Hematopoietic multipotent progenitor cell (in vitro differentiated cells): ENCODE measurements at regions not wholly inside any gene's neighbourhood (a gene's known extent, or its start where the extent isn't known, plus 50 kb on each side); places are given as distances from the start of the nearest gene placed in this dataset.
"Not testable (repeated sequence)": the region's sequence is repeated elsewhere in the genome, so short reads cannot be mapped to it uniquely, and the experiment has no call there.

ENCODE experiments used
- DNase-seq, 3 donors: peaks; one replicate each; pipeline ENCODE4 v3.0.0-alpha.2; 2011 to 2015; ENCODE audit warnings: low read depth in 2 of 3, low spot score in 2 of 3

DNA sequence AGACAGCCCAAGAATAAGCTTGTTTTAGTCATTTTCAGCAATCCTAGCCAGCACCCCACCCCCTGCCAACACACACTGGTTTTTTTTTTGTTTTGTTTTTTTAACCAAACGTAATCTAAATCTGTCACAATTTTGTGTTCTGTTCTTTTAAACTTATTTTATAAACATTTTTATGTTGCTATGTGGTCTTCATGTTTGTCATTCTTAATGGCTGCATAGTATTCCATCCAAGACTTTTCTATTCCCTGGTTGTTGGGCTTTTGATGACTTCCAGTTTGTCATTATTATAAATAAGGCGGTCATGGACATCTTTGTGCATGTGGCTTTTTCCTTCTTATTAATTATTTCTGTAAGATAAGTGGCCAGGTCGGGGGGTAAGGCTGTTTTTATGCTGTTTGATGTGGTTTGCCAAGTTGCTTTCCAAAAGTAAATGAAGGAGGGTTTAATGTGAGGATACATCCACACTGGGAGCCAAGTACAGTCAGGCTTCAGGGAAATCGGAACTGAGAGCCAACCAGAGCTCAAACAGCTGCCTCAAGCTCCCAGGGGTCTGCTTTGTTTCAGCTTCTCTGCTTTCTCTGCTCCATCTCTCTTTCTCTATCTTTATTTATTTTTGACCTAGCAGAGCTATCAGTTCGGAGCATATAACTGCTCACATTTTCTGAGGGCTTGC is 125.8 kb downstream of the VEGFA start:
- DNase-seq, result no peak

DNA sequence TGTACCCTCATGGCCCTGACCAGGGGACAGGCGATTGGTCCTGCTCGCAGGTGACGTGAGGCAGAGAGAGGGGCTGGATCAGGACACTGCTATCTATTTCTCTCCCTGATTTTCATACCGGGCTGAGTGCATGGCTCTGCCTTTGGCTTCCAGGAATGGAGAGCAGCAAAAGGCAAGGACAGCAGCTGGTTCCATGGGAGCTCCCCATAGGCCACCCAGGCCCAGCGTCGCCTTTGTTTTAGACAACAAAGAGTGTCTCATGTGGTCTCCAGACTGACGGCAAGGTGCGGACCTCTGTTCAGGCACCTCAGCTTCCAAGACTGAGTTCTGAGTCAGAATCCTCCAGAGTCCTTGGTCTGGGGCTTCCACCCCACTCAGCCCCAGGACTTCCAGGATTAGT is 123.1 kb downstream of the VEGFA start:
- no peak for DNase-seq

DNA sequence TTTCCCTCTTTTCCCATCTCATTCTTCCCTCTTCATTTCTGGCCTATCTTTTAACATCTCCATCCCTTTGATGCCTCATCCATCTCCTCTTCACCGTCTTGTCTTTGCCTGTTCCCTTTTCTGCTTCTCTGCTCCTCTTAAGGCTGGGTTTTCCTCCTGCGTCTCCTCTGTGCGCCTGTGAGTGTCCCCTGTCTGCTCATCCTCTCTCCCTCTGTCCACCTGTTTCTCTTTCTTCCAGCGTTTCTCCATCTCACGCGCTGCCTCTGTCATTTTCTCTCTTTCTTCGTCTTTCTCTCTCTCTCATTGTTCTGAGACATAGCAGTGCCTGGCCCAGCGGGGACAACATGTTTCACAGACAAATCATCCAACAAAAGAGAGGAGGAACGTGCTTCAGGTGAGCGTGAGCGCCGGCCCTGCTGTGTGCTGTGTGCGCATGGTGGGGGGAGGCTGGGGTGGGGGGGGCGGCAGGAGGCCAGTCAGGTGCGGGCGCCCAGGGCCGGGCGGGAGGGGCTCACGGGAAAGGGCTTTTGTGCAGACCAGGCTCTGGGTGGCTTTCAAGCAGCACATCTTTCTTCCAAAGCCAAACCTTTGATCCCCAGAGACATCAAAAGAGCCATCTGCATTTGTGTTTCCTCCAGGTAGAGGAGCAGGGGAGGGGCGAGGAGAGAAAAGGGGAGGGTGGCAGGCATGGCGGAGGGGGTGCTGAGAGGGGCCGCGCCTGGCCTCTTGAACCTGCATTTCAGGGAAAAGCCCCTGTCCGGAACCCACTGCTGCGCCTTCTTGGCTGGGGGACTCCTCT is 121.3 kb downstream of the VEGFA start:
- DNase-seq, result no peak

DNA sequence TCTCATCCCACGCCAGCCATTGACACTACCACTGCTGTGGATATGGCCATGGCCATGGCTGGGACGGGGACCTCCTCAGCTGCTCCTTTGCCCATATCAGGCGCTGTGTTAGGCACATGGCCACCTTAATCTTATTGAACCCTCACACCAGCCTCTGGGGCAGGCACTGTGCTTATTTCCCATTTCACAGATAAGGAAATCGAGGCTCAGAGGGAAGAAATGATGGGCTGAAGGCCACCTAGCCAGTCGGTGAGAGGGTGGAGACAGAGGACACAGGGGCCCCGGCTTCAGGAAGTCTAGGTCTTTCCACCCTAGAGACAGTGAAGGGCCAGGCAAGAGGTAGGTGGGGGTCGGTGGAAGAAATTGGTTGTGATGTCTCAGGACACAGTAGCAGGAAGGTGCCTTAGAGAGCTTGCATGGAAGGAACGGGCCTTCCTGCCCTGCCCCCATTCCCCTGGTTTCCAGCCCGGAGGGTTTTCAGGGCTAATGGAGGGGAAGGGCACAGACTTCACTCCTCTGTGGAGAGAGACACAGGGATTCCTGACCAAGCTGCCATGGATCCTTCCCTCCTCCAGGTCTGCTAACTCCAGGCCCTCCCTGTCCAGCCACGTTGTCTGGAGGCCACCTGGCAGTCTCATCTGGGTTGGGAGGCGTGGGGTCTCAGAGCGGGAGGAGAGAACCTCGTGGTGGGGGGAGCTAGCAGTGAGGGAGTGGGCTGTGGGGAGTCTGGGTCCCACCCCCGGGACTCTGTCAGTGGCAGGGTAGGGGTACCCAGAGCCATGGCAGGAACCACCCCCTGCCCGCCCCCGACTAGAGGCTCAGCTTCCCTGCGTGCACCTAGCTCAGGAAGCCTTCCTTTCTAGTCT is 120.4 kb downstream of the VEGFA start:
- DNase-seq, result no peak

DNA sequence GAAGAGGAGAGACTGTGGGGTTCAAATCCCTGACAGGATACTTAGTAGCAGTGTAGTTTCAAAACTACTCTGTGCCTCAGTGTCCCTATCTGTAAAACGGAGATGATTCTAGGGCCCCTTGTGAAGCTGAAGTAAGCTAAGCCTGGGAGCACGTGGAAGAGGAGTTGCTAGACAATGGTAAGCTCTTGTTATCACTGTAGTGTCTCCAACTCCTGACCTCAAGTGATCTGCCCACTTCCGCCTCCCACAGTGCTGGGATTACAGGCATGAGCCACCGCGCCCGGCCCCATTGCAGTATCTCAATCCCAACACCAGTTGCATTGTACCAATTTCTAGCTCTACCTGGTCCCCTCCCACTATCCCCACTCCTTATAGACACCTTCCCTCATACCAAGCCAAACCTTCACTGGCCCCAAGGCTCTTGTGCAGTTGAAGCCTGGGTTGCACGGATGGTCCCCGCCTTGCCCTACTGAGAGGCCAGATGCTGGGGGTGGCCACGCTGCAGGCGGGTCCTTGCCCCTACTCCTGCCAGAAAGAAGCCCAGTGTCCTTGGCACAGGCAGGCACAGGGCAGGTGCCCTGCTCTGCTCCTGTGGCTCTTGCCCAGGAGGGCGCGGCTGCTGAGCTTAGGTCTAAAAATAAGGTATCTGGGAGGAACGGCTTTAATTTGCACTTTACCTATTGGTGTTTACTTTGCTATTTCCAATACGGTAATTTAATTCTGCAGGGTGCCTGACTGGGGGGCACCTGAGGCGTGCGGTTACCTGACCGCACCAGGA is 118.1 kb downstream of the VEGFA start:
- DNase-seq, result no peak

DNA sequence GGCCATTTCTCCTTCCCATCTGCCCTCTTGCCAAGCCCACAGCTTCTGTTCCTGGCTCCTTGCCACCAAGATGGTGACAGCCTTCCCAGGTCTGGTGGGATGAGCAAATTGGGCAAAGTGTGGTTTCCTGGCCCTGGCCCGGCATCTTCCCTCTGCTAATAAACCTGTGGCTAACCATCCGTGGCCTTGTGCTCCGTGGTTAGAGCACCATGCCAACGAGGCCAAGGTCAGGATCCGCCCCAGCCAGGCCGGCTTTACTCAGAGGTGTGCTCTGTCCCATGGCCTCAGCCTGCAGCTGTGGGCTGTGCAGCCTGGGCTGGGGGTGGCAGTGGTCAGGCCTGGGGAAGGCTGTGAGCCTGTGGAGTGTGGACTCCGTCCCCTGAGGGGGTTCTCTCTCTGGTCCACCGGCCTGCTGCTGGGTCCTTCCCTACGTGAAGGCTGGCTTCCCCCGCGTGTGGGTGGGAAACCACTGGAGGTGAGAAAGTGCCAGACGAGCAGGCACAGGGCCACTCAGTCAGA is 117.4 kb downstream of the VEGFA start:
- DNase-seq, result peak in 1 of 3 donors; percentile 22

DNA sequence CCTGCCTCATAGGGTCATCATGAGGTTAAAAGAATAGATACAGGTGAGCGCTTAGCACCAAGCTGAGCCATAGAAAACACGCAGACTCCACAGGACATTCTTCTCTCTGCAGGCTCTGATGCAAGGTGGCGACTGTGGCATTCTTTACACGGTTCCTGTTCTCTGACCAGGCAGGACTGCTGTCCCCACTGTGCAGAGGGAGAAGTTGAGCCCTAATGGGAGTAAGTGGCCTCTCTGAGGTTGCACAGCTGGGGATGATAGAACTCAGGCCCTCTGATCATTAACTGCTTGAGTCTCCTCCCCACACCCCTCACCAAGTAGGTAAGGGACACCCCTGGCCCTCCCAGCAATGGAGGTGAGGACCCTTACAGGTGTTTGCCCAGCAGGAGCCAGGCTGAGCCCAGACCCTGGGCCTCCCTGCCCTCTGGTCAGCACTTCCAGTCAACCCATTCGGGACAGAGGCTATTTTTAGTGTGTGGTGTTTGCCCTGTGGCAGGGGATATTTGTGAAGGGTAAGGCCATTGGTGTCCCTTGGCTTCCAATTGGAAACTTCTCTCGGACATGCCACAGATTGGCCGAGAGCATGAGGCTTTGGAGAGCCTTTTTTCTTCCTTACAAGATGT is 116.8 kb downstream of the VEGFA start:
- DNase-seq, result no peak

DNA sequence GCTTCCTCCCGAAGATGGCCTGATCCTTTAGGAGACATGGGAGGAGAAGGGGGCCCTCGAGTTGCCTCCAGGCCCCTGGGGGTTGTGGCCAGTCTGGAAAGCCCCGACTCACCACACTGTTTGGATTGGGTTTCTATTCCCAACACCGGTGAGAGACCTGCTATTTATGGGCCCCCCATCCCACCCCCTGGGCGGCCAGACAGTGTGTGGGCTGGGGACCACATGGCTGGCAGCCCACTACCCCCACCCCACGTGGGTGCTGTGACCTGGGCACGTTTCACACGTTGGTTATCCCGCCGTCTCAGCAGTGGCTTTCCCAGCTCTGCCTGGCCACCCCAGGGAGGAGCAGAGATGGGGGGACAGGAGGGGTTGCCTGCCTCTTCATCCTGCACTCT is 116.1 kb downstream of the VEGFA start:
- DNase-seq, result no peak

DNA sequence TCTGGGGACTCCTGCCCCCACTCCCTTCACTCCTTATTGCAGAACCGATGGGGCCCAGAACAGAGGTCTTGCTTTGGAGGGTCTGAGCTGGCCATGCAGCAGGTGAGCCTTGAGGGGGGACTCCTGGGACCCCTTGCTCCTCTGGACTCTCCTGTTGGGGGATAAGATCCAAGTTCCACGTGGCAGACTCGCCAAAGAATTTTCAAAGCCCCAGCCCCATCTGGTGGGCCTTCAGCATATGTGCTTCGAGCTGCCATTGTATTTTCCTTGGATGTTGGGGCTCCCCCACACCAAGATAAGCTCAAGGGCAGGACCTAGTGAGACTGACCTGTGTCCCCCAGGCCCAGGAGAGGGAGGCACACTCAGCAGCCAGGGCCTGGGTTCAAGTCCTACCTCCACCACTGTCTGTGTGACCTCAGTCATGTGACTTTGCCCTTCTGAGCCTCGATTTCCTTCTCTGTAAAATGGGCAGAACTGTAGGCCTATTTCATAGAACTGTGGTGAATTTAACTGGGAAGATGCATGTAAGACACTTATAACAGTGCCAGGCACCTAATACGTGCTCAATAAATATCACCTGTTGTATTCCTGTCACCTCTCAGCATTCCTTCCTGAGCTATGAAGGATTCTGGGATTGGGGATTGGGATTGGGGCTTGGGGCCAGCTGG is 115.5 kb downstream of the VEGFA start:
- DNase-seq, result no peak

DNA sequence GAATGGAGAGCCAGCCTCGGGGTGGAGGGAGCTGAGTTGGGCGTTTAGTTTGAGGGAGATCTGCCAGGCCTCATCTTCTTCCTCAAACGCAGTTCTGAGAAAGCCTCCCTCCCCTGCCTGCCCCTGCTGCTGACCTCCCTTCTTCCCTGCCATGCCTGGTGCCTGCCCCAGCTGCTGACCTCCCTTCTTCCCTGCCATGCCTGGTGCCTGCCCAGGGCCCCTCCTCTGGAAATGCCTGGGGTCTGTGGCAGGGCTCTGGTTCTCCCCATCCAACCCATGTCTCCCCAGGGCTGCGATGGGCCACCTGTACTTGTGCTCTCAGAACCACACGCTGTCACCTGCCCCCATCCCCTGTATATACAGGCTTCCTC is 114.6 kb downstream of the VEGFA start:
- no peak for DNase-seq

DNA sequence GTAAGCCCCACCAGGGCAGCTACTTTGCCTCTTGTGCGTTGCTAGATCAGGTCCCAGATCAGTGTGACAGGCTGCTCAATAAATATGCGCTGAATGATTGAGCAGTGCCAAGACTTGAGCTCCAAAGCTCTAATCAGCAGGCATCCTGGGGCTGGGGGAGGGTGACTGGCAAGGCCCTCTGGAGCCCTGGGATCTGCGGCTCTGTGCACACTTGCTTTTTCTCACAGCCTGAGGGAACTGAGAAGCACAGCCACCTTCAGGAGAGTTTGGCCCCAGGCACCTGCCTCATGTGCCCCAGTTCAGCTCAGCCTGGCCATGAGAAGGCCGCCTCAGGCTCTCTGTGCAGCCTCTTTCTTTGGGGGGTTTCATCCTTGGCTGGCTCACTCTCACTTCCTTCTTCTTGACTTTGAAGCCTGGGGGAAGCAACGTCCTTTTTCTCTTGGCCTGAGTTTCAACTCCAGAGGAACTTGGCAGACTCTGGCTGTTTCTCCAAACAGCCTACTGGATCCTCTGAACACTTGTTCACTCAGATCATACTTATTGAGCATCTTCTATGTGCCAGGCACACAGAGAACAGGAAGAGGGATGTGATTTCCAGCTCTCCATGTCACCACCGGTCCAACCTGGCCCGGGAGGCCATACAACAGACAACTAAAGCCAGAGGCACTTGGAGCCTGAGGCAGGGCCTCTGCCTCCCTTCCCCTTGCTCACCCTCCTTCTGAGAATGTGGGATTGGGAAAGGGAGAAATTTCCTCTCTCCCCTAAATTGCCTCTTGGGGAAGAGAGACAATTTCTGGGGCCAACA is 114.0 kb downstream of the VEGFA start:
- DNase-seq, result peak in 1 of 3 donors; percentile 35

DNA sequence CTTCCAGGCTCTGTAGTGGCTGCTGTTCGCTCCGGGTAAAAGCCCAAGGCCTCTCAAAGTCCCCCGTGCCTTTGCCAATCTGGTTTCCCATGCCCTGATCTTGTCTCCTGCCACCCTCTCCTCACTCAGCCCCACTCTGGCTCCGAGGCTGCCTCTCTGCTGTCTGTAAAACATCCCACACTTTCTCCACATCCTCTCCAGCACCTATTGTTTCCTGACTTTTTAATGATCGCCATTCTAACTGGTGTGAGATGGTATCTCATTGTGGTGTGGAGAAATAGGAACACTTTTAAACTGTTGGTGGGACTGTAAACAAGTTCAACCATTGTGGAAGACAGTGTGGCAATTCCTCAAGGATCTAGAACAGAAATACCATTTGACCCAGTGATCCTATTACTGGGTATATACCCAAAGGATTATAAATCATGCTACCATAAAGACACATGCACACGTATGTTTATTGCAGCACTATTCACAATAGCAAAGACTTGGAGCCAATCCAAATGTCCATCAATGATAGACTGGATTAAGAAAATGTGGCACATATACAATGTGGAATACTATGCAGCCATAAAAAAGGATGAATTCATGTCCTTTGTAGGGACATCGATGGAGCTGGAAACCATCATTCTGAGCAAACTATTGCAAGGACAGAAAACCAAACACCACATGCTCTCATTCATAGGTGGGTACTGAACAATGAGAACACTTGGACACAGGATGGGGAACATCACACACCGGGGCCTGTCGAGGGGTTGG is 112.9 kb downstream of the VEGFA start:
- DNase-seq, result not testable (repeated sequence)

DNA sequence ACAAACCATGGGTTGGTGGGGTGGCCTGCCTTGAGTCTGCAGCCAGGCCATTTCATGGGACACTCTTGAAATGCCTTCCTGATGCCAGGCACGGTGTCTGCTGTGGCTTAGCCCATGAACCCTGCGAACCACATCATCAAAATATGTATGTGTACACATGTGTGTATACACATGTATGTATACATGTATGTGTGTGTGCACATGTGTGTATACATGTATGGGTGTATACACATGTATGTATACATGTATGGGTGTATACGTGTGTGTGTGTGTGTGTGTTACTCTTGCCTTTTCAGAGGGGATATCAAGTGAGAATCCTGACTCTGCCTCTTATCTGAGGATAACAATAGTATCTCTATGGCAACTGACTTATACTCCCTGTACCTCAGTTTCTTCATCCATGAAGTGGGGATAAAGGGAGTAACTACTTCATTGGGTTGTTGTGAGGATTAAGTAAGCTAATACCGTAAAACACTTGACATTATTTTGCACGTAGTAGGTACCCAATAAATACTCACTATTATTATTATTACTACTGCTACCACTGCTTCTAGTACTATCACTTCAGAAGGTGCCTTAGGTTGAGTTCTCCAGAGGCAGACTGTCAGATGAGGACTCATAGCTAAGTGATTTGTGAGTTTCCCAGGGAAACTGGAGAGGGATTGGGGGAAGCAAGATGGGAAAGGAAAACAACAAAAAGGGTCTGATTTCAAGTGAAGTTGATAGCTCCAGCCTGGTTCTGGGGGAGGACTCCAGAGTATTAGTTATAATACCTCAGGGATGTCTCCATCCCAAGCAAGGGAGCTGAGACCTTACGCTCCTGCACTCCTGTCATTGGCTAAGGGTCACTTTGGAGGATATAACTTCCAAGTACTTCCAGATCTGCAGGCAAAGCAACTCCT is 110.5 kb downstream of the VEGFA start:
- no peak for DNase-seq

DNA sequence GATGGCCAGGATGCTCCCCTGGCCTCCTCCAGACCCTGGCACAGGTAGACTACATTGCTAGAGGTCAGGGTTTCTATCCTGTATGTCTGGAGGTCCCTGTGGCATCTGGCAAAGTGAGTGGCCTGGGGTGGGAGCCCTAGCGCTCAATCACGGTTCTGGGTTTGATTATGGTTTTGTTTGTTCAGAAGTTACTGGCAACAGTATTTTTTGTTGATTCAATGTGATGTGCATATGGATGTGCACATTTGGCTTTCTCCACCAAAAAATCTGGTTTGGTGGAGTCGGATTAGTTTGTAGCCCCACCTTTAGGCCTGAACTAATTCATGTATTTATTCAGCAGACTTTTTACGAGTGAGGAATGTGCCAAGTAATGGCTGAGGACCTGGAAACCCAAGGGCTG is 109.7 kb downstream of the VEGFA start:
- no peak for DNase-seq

DNA sequence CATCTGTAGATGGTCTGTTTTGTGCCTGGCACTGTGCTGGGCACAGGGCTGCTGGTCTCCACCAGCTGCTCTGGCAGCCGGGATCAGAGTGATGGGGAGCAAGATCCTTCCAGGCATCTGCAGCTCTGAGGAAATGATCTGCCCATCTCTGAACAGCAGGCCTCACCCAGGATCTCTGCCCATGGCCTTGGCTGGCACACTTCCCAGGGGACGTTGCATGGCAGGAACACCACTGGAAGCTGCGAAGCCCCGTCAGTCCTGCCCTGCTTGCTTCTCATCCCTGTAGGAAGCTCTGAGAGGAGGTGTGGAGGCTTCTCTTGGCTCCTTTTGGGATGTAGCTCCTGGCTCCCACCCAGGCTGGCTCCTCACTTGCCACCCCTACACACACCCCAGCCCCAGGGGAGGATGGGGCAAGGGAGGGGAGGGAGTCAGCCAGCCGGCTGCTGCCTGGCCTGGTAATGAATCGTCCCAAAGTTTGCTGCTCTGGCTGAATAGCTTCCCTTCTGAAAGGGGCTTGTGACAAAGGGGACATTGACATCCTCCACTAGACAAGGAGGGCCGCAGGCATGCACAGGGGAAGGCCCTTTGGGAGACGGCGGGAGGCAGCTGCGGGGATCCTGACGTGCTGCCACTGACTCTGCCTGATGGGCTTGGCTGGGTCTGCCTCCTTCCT is 108.9 kb downstream of the VEGFA start:
- DNase-seq, result no peak

DNA sequence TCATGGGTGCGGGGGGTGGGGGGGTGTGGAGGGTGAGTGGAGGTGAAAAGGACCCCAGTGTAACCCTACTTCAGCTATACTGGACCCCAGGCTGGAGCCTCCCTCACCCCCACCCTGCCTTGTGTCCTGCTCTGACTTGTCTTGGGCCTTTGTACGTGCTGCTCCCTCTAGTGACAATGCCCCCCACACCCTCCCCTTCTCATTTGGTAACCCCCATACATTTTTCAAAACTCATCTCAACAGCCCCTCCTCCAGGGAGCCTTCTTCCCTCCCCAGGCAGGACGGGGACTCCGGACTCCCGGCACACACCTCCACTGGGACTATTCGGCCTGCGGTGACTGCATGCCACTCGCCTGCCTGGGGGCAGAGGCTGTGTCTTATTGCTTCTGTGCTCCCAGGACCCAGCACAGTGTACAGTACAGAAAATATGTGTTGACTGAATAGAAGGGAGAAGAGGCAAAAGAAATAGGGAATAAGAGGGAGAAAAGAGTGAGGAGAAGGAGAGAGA is 108.2 kb downstream of the VEGFA start:
- DNase-seq, result no peak
